GM18498 (cell line): ENCODE measurements at regions not wholly inside any gene's neighbourhood (a gene's known extent, or its start where the extent isn't known, plus 50 kb on each side); places are given as distances from the start of the nearest gene placed in this dataset.
"Not testable (repeated sequence)": the region's sequence is repeated elsewhere in the genome, so short reads cannot be mapped to it uniquely, and the experiment has no call there.

Experiments used
- ATAC-seq: cut with Tn5 transposase; IDR thresholded peaks from one replicate; pipeline ENCODE4 v1.9.1; 2021; ENCODE audit warnings: mild to moderate bottlenecking, moderate library complexity; ENCODE audit not compliant: unreplicated experiment

DNA sequence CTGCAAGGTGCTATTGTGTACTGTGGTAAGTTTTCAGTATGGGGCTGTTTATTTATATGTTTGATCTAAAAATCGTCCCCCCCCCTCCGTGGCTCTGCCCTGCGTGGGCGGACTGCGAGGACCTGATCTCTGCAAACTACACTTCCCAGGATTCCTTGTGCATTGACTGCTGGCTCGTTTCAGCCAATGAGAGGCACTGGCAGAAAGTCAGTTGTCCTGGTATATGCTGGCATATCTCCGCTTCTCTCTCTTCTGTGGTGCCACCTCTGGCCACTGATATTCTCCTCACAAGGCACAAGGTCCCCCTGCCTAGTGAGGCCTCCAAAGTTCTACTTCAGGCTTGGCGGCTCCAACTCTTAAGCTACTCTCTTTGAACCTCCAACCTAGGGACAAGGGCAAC is 168.8 kb upstream of the ZFP42 start:
- no peak for ATAC-seq

DNA sequence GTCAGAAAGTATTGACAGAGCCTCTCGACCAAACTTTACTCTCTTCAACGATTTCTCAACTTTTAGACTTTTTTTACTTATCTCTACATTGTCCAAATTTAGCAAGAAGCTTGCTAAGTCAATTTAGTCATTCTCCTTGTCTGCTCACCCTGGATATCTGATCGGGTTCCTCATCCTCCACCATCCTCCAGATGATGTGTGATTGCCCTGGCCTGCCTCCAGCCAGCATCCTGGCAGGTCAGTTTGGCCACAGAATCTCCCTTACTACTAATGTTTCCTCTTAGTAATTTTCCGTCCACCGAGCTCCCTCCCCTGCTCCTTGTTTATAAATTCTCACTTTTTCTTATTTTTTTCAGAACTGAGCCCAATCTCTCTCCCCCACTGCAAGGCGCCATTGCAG is 167.9 kb upstream of the ZFP42 start:
- ATAC-seq, result no peak

DNA sequence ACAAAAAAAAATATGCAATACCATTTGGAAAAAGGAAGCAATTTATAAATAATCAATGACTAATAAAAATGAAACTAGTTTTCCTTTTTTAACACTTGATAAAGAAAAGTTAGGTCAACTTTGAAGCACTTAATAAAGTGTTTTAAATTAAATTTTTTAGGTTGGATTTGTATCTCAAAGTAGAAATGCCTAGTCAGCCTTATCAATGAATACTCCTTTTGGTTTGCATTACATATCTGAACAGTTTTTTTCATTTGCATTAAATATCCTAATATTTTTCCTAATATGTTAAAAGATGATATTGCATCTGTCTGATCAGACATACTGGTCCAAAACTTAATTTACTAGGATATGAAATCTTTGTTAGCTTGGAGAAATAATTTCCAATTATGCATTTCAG is 155.8 kb upstream of the ZFP42 start:
- ATAC-seq, result no peak

DNA sequence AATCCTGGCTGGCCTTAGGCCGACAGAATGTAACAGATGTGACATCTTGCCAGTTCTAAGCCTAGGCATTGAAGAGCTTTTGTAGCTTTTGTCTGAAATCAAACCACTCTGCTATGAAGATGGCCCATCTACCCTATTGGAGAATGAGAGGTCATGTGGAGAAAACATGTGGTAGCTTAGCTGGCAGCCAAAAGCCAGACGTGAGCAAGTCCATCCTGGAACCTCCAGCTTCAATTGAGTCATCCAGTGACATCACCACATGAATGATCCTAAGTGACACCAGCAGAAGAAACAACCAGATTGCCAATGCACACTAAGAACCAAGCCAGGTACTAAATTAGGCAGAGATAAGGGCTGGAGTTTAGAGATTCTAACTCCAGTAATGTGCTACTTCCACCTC is 154.8 kb upstream of the ZFP42 start:
- ATAC-seq, result no peak

DNA sequence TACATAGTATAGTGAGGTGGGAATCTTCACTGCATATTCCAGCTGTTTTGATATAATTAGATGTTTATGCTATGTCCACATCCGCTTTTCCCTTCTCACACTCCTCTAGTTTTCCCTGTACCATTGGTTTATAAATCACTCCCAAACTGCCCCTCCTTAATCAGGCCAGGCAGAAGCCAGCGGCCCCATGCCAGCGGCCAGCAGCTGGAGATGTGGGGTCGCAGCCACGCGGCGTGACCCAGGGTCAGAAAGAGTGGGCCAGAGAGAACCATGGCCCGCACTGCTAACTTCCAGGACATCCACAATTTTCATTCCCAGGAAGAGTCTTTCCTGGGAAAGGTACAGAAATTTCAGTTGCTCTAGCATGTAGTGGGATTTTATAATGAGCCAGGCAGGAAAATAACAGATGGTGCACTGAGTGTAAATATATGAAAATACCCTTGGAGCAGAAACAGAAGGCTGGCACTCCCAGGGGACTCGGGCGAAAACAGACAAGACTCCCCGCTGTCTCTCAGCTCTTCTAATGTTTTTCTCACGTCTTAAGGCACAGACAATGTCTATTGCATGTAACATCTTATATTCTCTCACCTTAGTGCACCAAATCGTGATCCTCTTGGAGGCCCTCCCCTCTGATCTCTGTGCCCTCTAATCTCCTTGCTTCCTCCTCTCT is 145.9 kb upstream of the ZFP42 start:
- ATAC-seq, result no peak

DNA sequence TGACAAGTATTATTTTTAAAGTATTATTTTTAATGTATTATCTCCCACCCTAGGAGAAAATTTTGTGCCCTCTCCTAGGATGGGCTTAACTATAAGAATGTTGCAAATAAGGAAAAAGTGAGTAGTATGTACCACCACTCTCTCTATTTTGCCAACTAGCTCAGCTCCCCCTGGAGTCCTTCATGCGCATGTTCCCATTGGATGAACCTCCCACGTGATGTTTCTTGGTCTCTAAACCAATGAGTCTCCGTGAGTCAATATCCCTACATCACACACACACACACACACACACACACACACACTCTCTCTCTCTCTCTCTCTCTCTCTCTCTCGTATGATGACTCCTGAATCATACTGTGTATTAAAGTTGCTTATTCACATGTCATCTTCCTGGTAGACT is 129.7 kb upstream of the ZFP42 start:
- ATAC-seq, result no peak

DNA sequence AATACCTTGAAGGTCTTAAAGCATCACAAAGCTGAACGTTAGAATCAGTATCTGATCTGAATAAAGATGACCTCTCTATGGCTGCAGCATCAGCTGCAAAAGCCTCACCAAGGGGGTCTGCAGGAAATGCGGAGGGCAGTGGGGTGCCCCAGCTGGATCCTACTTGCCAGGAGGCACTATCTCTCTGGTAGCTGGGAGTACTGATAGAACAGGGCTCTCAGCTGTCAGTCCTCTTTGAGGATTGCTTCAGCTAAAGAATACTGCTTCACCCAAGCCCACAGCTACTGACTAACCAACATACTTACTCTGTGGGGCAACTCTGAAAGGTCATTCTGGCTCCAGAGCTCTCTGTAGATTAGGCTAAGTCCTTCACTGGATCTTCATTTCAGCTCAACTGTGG is 112.5 kb upstream of the ZFP42 start:
- no peak for ATAC-seq

DNA sequence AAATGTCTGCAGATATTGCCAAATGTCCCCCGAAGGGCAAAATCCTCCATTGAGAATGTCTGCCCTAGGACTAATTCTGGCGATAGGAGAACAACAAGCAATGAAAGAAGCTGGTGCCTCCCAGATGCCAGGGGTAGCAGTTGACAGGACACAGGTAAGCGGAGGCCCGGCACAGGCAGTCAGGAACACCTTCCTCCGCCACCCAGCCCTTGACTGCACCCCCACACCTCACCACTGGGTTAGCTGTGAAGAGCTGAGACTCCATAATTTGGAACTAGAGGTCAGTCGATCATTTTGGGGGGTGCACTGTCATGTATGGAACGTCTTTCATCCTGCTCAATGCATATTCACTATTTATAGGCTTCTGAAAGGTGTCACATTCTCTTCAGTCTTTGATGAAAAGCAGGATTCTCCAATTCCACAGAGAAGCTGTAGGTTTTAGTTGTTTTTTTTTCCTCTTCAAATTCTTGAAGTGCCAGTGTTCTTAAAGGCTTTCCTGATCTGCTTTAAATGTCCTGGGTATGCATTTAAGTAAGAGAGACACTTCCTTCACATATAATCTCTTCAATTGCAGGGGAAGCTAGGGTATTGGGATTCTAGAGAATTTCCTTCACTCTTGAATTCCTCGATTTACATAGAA is 111.6 kb upstream of the ZFP42 start:
- ATAC-seq, result no peak

DNA sequence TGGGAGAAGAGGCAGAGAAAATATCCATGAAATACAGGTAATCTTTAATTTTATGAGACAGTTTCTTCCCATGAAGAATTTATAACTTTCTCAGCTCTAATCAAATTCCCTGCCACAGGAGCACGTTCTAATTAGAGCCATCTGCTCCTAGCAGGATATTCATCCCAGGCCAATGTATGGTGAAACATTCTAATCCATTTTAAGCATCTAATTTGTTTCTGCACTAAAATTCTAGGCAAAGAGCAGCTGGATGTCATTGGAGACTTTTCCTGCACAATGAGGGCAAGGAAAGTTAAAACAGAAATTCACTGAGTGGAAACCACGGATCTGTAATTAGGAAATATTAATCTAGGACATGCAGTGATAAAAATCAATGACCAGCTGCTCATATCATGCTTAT is 107.7 kb upstream of the ZFP42 start:
- ATAC-seq, result no peak

DNA sequence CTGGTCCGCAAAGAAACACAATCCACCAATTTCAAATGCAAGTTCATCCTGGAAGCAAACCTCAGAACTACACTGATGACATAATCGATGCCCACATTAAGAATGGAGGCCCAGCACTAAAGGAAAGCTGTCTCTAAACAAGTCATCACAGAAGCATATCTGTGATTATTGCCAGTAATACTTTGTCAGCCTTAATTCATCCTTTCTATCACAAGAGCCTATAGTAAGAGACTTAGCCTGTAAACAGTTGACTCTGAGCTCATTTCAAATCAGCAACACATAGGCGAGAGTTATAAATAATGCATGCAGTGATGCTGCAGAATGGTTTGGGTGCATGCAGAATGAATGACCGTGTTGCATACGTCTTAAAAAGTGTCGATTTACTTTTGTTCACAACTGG is 105.9 kb upstream of the ZFP42 start:
- ATAC-seq, result no peak

DNA sequence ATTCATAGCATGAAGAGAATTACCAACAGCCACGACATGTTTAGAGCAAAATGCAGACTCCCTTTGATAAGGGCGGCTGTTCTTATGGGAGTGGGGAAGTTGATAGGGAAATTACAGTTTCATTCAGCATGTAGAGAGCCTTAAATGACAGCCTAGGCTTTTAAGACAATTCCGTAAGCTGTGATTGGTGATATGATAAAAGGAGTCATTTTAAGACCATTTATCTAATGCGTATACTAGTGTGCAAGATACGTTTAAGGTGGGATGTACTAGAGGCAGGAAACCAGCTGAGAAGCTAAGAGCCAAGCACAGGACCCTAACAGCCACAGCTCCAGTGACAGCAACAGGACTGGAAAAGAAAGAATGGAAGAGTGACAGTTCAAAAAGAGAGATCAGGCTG is 102.2 kb upstream of the ZFP42 start:
- ATAC-seq, result no peak

DNA sequence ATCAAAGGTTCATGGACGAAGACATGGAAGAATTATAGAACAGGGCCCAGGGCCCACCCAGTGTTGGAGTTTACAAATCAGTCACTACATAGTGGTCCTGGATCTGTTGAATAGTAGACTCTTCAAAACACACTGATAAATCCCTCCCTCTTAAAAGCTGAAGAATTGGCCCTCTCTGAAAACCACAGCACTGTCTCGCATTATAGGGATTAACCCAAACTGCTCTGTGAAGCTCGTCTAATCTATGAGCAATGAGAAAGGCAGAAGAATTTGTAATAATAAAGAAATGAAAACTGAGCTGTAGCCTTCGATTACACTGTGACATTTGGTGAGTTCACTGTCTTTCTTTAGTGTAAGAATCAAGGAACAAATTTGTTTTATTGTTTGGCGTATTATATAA is 92.5 kb upstream of the ZFP42 start:
- no peak for ATAC-seq

DNA sequence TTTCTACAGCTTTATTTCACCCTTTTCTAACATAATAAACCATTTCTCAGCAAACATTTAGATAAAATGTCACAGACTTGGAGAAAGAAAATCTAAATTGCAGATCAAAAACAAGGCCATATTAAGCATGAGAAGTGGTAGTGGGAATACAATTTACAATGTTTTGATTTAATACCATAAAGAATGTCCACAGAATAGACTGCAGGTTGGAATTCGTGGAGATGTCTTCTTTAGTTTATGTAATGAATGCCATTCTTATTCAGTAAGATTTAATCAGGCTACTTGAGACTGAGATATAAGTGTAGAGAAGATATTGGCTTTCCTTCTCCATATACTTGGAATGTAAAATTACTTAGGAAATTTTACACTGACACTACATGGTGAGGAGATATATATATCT is 91.9 kb upstream of the ZFP42 start:
- no peak for ATAC-seq

DNA sequence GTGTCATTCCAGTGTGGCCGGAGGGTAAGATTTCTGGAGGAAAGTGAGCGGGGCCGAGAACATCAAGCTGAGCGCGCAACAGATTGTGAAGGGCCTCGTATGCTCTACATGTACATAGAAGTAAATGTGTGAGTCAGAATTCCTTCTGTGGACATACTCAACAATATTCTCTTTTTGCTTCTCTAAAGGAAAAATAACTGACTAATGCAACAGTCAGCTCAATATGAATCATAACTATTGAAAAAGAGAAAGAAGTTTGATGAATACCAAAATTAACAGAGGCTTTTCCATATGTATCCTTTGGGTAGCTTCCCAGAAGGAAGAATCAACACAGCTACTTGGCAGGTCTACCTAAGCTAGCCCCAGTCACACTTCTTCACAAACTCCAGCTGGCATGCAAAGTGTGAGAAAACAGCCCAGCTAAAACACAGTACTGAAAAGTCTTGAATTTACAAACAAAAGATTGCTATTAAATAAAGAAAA is 87.5 kb upstream of the ZFP42 start:
- ATAC-seq, result no peak

DNA sequence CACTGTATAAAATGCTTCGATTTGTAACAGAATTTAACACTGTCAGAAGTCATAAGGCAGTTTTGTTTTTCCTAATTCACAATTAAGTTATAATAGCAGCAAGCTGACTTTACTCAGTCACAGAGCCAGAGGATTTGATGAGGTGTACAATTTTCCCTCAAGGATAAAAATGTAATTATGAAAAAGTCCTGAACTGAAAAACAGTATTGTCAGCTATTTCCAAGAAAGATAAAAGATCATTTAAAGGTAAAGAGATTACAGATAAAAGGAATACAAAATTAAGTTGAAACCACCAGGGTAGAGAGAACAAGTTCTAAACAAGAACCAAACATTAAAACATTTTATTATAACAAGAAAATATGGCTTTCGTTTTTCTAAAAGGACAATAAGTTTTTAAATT is 86.8 kb upstream of the ZFP42 start:
- ATAC-seq, result no peak

DNA sequence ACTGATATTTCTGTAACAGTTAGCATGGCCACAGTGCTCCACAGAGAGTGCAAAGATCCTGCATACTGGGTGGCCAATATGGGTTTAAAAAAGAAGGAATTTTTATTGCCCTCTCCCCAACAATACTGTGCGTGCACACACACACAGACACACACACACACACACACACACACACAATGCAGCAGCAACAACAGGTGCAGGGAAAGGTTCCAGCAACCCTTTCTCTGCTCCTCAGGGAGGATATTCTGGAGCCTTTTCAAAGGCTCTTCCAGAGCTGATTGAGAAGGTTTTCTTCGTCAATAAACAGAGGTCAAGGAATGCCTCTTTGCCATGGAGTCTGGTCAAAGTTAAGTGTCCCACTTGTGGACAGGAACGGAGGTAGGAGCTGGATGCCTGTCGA is 84.8 kb upstream of the ZFP42 start:
- ATAC-seq, result no peak

DNA sequence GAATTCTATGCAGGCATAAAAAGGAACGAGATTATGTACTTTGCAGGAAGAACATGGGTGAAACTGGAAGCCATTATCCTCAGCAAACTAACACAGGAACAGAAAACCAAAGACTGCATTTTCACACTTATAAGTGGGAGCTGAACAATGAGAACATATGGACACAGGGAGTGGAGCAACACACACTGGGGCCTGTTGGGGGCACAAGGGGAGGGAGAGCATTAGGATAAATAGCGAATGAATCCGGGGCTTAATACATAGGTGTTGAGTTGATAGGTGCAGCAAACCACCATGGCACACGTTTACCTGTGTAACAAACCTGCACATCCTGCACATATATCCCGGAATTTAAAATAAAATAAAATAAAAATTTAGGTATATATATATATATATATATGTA is 80.2 kb upstream of the ZFP42 start:
- ATAC-seq, result not testable (repeated sequence)

DNA sequence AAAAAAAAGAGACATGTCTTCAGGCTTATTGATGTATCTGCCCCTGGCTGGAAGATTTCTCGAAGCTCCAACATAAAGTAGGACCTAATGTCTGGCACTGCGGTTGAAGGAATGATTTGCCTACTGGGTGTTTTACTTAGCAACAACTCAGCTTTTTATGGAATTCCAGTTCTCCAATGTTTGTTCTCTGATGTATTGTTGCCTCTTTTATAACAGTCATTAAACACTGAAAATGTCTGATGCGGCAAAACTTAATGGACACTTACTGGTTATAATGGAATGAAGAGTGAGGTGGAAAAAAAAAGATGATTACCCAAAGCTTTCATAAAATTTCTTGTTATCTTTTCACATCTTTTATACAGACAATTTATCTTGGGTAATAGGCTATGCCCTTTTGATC is 75.6 kb upstream of the ZFP42 start:
- no peak for ATAC-seq

DNA sequence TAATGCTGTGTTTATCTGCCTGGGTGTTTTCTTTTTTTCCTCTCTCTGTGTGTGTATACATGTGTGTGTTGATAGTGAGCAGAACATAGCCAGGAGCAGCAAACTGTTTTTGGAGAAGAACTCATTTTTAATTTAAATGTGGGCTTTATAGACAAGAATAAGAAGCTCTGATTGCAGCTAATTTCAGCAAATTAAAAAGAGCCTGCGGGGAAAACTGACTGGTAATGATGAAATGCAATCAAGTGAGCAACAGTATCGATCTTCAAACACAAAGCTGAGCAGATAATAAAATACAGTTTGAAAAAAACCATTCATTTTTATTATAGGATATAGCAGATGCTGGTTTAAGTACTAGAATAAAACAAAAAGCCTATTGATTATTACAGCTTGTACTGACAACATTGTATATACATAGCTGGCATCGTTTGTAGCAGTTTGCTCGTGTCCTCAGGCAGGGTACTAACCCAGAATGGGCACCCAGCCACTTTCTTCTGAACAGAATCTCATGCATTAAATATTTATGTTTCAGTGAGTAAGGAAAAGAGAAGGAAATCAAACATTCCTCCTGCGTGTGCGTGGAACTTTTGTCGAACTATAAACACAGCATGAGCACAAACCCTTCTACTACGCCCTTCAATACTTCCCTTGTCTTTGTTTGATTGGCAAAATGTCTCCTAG is 73.5 kb upstream of the ZFP42 start:
- no peak for ATAC-seq

DNA sequence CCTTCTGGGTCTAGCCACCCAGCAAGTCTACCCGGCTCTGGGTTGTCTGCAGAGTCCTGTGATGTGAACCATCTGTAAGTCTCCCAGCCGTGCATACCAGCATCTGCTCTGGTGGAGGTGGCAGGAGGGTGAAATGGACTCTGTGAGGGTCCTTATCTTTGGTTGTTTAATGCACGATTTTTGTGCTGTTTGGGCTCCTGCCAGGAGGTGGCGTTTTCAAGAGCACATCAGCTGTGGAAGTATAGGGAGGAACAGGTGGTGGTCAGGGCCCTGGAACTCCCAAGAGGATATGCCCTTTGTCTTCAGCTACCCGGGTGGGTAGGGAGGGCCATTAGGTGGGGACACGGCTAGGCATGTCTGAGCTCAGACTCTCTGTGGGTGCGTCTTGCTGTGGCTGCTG is 66.5 kb upstream of the ZFP42 start:
- no peak for ATAC-seq

DNA sequence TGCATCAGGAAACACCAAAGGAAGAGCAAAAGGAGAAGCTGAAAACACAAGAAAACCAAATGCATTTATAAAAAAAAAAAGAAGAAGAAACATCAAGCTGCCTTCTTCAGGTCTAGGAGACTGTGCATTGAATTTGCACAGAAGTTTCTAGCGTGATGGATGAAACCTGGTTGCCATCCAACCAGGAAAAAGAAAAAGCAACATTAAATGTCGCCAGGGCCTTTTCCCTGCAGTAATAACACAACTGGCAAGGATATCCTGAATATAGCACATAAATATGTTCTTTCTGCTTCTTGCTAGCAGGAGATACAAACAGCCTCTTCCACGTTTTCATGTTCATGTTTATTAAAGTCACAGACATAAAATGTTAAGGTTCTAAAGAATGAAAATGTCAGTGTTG is 60.8 kb upstream of the ZFP42 start:
- no peak for ATAC-seq

DNA sequence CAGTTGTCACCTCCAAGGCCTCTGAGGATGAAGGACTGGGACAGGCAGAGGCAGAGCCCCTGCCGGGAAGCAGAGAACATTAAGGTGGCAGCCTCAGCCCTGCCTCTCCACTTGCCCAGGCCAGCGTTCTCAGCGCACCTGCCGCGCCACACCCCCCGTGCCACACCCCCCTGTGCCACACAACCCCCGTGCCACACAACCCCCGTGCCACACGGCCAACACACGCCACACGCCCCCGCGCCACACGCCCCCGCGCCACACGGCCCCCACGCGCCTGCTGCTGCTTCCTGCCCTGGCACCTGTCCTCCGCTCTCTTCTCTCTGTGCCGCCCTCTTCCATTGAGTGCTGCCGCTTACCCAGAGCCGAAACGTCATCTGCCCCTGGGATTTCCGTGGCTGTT is 58.0 kb upstream of the ZFP42 start:
- ATAC-seq, result no peak
